ENCODE measurements at regions not wholly inside any gene's neighbourhood (a gene's known extent, or its start where the extent isn't known, plus 50 kb on each side); places are given as distances from the start of the nearest gene placed in this dataset.

- no peak for TF ChIP-seq POU6F1 (CRISPR knock-in tag; IDR thresholded peaks at IDR 0.05; ENCODE audit: borderline replicate concordance, low read depth)
- no peak for TF ChIP-seq TOX (CRISPR knock-in tag; IDR thresholded peaks at IDR 0.05; ENCODE audit: borderline replicate concordance)
- no peak for TF ChIP-seq TCF4 (CRISPR knock-in tag; IDR thresholded peaks at IDR 0.05; ENCODE audit: borderline replicate concordance)
- TF ChIP-seq ZNF70 (CRISPR knock-in tag; IDR thresholded peaks at IDR 0.05): no peak
- no peak for TF ChIP-seq ESRRG (CRISPR knock-in tag; IDR thresholded peaks at IDR 0.05)
- TF ChIP-seq PATZ1 (CRISPR knock-in tag; IDR thresholded peaks at IDR 0.05; ENCODE audit: borderline replicate concordance): no peak
Measured at GRCh38 chr13:61470786-61471185, 55.1 kb upstream of the PCDH20 start (continued).

- TF ChIP-seq ESRRG (CRISPR knock-in tag; IDR thresholded peaks at IDR 0.05) (no peak), TCF4 (CRISPR knock-in tag; IDR thresholded peaks at IDR 0.05; ENCODE audit: borderline replicate concordance) (no peak), ZNF70 (CRISPR knock-in tag; IDR thresholded peaks at IDR 0.05) (no peak), OSR1 (CRISPR knock-in tag; IDR thresholded peaks at IDR 0.05) (no peak), CSDC2 (CRISPR knock-in tag; IDR thresholded peaks at IDR 0.05) (no peak), ARNTL (CRISPR knock-in tag; IDR thresholded peaks at IDR 0.05; ENCODE audit: borderline replicate concordance, low read depth) (no peak), TOX (CRISPR knock-in tag; IDR thresholded peaks at IDR 0.05; ENCODE audit: borderline replicate concordance) (no peak), GLIS3 (CRISPR knock-in tag; IDR thresholded peaks at IDR 0.05) (no peak), TSHZ2 (CRISPR knock-in tag; IDR thresholded peaks at IDR 0.05) (no peak), PPARA (CRISPR knock-in tag; IDR thresholded peaks at IDR 0.05; ENCODE audit: borderline replicate concordance) (no peak), RARB (CRISPR knock-in tag; IDR thresholded peaks at IDR 0.05) (no peak), CREB5 (CRISPR knock-in tag; IDR thresholded peaks at IDR 0.05; ENCODE audit: low read depth) (no peak), ZNF565 (CRISPR knock-in tag; conservative IDR thresholded peaks at IDR 0.05; ENCODE audit: low read depth) (no peak), ZFP3 (CRISPR knock-in tag; IDR thresholded peaks at IDR 0.05) (no peak), ZC3H10 (CRISPR knock-in tag; IDR thresholded peaks at IDR 0.05) (no peak), ISL1 (CRISPR knock-in tag; IDR thresholded peaks at IDR 0.05) (no peak)
- no peak for ATAC-seq
Measured at GRCh38 chr13:61466280-61466679, 50.6 kb upstream of the PCDH20 start.
